Erythroblast (primary cell): ENCODE measurements at regions not wholly inside any gene's neighbourhood (a gene's known extent, or its start where the extent isn't known, plus 50 kb on each side); places are given as distances from the start of the nearest gene placed in this dataset.

Experiments
- DNase-seq, 2 experiments: peaks; one replicate each; lab custom pipeline; 2025; lab: John Stamatoyannopoulos, UW
- GATA1 ChIP-seq: IDR thresholded peaks from 2 replicates; pipeline ENCODE4 v1.6.1; 2011; ENCODE audit warnings: low read depth, mild to moderate bottlenecking, control low read depth, low read length, moderate library complexity
- POLR2A ChIP-seq: IDR thresholded peaks from 2 replicates; pipeline ENCODE4 v1.6.1; 2011; ENCODE audit warnings: mild to moderate bottlenecking, low read length

- DNase-seq = no peak
- TF ChIP-seq POLR2A (no peak), GATA1 (no peak)
These were observed 790.7 kb upstream of the COBL start for GRCh38 chr7:52107355-52107754.

GRCh38 chr7:52095861-52096260, 779.3 kb upstream of the COBL start:
- TF ChIP-seq POLR2A = no peak
- TF ChIP-seq GATA1 = no peak

GRCh38 chr7:52091996-52092395, 775.4 kb upstream of the COBL start:
- DNase-seq = no peak
- TF ChIP-seq GATA1 = no peak
- no peak for TF ChIP-seq POLR2A

More at GRCh38 chr7:52095861-52096260, 779.3 kb upstream of the COBL start:
- no peak for DNase-seq

- TF ChIP-seq POLR2A (no peak), GATA1 (no peak)
- no peak for DNase-seq
These were observed 774.5 kb upstream of the COBL start for GRCh38 chr7:52091101-52091500.

- TF ChIP-seq POLR2A = no peak
- TF ChIP-seq GATA1 = no peak
These were observed 771.6 kb upstream of the COBL start for GRCh38 chr7:52088008-52088901.

GRCh38 chr7:52085610-52086009, 769.0 kb upstream of the COBL start:
- DNase-seq = no peak
- TF ChIP-seq GATA1 (no peak), POLR2A (no peak)

More at GRCh38 chr7:52088008-52088901, 771.6 kb upstream of the COBL start:
- peak in 1 of 2 experiments; percentile 1 for DNase-seq

- no peak for DNase-seq
- no peak for TF ChIP-seq POLR2A
- no peak for TF ChIP-seq GATA1
These were observed 763.9 kb upstream of the COBL start for GRCh38 chr7:52080493-52080892.

GRCh38 chr7:52079726-52080125, 763.1 kb upstream of the COBL start:
- TF ChIP-seq GATA1 = no peak
- TF ChIP-seq POLR2A = no peak
- no peak for DNase-seq

- no peak for DNase-seq
- TF ChIP-seq POLR2A (no peak), GATA1 (no peak)
These were observed 761.0 kb upstream of the COBL start for GRCh38 chr7:52077571-52077970.

GRCh38 chr7:52074912-52075311, 758.3 kb upstream of the COBL start:
- no peak for DNase-seq

GRCh38 chr7:52074071-52074470, 757.5 kb upstream of the COBL start:
- TF ChIP-seq POLR2A (no peak), GATA1 (no peak)
- no peak for DNase-seq

More at GRCh38 chr7:52074912-52075311, 758.3 kb upstream of the COBL start:
- TF ChIP-seq POLR2A (no peak), GATA1 (no peak)

- TF ChIP-seq GATA1 (no peak), POLR2A (no peak)
- DNase-seq = no peak
These were observed 755.1 kb upstream of the COBL start for GRCh38 chr7:52071744-52072143.

- DNase-seq = no peak
- TF ChIP-seq GATA1 (no peak), POLR2A (no peak)
These were observed 747.9 kb upstream of the COBL start for GRCh38 chr7:52064493-52064892.

GRCh38 chr7:52061666-52062065, 745.1 kb upstream of the COBL start:
- TF ChIP-seq GATA1 (no peak), POLR2A (no peak)
- DNase-seq = no peak

GRCh38 chr7:52053525-52053924, 736.9 kb upstream of the COBL start:
- DNase-seq = no peak
- no peak for TF ChIP-seq GATA1
- TF ChIP-seq POLR2A = no peak

GRCh38 chr7:52030722-52031121, 714.1 kb upstream of the COBL start:
- no peak for DNase-seq
- TF ChIP-seq POLR2A (no peak), GATA1 (no peak)
